Stimulated activated CD4-positive, alpha-beta T cell treated with anti-CD3 and anti-CD28 coated beads, Interleukin-12 subunit alpha, Interleukin-12 subunit beta, amount 100 ng/mL, for 24 hours (primary cell): ENCODE measurements at regions not wholly inside any gene's neighbourhood (a gene's known extent, or its start where the extent isn't known, plus 50 kb on each side); places are given as distances from the start of the nearest gene placed in this dataset.
"Not testable (repeated sequence)": the region's sequence is repeated elsewhere in the genome, so short reads cannot be mapped to it uniquely, and the experiment has no call there.

Source experiments
- DNase-seq, 2 experiments: peaks; one replicate each; pipeline ENCODE4 v3.0.0-alpha.2; 2020; ENCODE audit warnings: low read depth in 2 of 2

DNA sequence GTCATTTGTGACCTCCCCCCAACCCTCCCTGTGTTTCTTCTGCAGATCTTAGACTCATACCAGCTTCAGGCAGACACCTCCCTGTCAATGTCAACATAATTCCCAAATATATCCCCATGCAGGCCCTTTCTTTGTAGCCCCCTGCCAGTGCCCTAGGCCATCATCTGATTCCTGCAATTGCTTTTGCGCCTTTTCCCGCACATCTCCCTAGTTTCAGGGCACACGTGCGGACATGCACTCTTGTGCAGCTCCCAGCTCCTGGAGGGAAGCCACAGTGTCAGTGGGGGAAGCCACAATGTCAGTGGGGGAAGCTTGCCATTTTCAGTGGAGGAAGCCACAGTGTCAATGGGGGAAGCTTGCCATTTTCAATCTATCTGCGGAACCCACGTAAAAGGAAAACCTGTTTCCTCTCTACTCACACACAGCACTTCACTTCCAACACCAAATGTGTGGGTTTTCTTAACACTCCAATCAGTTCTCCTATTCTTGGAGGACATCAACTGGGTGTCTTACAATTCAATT is 256.4 kb downstream of the ACKR3 start:
- no peak for DNase-seq

GRCh38 chr2:236826606-236827156 is 257.1 kb downstream of the ACKR3 start:
- no peak for DNase-seq

DNA sequence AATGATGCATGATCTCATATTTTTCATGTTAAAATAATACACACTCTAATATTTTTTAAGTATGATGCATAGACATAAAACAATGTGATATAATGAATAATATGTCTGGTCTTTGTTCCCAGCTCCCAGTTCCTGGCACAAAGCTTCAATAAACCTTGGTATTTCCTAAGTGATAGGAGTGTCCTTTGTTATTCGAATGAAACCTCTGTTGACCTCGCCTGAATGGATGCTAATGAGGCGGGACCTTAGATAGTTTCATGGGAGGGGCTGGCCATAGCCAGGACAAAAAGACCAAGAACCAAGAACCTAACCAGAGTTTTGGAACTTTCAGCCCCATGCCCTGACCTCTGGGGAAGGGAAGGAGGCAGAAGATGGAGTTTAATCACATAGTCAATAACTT is 257.7 kb upstream of the COPS8 start:
- DNase-seq = no peak

GRCh38 chr2:236828820-236829219 is 256.9 kb upstream of the COPS8 start:
- DNase-seq = no peak

GRCh38 chr2:236830926-236831325 is 254.8 kb upstream of the COPS8 start:
- no peak for DNase-seq

- DNase-seq = no peak
These were observed 254.0 kb upstream of the COPS8 start for GRCh38 chr2:236831698-236832097.

- DNase-seq = no peak
These were observed 252.1 kb upstream of the COPS8 start for GRCh38 chr2:236833501-236834073.

DNA sequence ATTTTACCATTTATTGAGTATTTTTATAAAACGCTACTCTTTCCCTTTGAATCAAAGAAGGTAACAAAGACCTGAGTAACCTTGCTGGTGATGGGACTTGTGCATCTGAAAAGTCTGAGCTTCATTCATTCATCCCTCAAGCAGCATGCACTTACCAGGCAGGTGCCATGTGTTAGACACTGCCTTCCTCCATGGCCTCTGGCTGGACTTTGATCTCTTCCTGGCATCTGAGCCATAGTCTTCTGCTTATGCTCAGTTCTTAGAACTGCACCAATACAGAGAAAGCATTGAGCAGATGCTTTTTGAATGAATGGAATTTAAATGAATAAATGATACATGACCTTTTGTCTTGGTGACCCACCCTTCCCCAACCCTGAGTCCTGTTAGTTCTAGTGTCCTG is 251.4 kb upstream of the COPS8 start:
- DNase-seq = no peak

DNA sequence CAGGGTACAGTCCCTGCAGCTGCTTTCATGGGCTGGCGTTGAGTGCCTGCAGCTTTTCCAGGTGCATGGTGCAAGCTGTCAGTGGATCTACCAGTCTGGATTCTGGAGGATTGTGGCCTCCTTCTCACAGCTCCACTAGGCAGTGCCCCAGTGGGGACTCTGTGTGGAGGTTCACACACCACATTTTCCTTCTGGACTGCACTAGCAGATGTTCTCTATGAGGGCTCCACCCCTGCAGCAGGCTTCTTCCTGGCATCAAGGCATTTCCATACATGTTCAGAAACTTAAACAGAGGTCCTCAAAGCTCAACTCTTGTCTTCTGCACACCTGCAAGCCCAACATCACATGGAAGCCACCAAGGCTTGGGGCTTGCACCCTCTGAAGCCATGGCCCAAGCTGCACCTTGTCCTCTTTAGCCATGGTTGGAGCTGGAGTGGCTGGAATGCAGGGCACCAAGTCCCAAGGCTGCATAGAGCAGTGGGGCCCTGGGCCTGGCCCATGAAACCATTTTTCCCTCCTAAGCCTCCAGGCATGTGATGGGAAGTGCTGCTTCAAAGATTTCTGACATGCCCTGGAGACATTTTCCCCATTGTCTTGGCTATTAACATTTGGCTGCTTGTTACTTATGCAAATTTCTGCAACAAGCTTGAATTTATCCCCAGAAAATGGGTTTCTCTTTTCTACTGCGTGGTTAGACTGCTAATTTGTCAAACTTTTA is 250.2 kb upstream of the COPS8 start:
- DNase-seq = no peak

DNA sequence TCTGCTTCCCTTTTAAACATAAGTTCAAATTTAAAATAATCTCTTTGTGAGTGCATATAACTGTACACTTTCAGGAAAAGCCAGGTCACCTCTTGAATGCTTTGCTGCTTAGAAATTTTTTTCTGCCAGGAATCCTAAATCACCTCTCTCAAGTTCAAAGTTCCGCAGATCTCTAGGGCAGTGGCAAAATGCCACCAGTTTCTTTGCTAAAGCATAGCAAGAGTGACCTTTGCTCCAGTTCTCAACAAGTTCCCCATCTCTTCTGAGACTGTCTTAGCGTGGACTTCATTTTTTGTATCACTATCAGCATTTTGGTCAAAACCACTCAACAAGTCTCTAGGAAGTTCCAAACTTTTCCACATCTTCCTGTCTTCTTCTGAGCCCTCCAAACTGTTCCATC is 249.7 kb upstream of the COPS8 start:
- not testable (repeated sequence) for DNase-seq

DNA sequence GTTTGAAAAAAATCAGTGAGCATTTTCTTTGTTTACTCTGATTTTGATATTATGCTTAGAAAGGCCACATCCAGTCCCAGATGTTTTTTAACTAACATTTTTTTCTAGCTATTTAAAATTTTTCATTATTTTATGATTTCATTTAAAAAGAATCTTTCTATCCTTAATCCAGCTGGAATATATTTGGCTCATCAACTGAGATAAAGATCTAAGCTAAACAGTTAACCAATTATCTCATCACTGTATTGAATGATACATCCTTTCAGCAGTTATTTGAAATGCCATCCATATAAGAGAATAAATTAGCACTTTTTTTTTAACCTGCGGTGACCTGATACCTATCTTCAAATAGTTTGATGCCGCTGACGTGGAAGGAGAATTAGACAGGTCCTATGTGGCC is 245.5 kb upstream of the COPS8 start:
- DNase-seq = no peak

- no peak for DNase-seq
These were observed 244.8 kb upstream of the COPS8 start for GRCh38 chr2:236840857-236841256.

DNA sequence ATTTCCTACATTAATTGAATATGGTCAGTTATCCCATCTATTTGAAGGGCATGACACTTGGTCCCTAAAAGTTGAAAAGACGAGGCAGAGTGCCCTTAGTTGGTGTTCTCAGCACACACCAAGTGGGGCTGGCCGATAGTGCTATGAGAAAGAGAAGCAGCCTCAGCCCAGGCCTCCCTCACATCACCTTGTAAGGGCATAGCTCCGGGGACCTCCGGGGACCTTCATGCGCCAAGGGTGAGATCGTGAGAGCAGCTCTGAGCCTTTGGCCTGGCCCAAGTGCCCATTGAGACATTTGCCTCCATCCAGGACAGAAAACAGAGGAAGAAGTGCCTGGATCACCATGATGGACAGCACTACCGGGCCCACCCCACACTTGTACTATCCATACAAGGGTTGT is 244.3 kb upstream of the COPS8 start:
- no peak for DNase-seq

DNA sequence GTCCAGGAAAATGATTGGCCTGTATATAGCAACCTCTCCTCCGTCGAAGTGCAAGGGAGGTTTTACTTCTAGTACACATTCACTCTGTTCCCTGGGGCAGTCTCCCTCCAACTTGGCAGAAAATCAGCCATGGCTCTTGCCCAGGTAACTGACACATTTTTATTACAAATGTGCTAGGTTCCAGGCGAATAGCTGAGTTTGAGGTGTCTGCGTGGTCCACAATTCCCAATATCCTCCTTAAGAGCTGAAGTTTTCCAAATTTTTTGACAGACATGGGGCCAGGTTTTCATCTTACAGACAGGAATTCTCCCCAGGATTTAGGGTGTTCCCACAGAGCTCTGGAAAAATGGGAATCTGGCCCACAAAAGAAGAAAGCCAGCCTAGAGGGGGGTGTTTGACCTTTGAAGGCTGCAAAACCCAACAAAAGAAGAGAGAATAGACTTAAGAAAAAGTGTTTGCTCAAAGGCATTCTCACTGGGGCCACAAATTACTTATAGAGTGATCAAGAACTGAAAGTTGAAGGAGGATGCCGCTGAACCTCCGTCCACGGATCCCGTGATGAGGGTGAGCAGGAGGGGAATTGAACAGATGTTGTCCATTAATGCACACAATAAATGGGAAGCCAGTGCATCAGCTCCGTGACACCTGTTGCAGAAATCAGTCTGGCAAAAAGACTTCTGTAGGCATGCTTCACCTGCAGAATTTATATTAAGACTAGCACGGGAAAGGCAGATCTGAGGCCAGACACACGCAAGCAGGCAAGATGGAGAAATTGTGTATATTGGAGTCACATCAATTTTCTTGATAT is 242.3 kb upstream of the COPS8 start:
- DNase-seq = no peak

DNA sequence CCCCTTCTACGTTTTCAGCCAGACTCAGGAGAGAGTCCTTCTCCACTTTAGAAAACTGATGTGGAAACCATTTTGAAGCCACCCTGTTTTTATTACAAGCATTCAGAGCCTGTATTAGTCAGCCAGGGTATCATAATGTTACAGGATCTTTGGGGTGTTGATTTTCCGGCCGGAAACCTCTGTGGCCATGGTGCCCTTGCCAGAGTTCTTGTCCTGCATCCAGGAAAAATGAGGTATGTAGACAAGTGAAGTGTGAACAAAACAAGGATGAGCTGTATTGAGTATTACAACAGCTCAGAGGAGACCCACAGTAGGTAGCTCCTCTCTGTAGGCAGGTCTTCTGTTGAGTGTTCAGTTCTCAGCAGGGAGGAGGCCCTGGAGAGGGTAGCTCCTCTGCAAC is 241.0 kb upstream of the COPS8 start:
- DNase-seq = no peak

- DNase-seq = no peak
These were observed 238.7 kb upstream of the COPS8 start for GRCh38 chr2:236847023-236847422.

DNA sequence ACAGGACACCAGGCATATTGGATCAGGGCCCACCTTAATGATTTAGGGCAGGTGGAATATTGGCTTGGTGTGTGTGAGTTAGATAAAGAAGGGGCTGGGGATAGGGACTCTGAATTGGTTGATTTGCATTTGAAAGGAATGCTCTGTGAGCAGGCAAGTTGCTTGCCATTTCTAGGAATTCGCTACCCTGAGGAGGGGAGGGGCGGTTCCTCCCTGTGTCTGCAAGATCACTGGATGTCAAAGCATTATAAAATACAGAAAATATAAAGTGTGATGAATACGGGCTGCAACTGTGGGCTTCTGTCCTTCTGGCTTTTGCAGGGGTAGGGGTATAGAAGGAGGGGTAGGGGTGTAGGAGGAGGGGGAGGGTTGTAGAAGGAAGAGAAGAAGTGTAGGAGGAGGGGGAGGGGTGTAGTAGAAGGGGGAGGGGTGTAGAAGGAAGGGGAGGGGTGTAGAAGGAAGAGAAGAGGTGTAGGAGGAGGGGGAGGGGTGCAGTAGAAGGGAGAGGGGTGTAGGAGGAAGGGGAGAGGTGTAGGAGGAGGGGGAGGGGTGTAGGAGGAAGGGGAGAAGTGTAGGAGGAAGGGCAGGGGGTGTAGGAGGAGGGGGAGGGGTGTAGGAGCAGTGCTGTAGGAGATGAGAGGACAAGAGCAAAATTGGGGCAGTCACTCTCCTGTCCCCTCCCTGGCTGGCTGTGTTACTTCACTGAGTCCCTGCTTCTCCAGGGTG is 238.0 kb upstream of the COPS8 start:
- no peak for DNase-seq

GRCh38 chr2:236848501-236848900 is 237.2 kb upstream of the COPS8 start:
- no peak for DNase-seq

GRCh38 chr2:236849508-236849907 is 236.2 kb upstream of the COPS8 start:
- DNase-seq = no peak

- no peak for DNase-seq
These were observed 235.7 kb upstream of the COPS8 start for GRCh38 chr2:236849940-236850339.

DNA sequence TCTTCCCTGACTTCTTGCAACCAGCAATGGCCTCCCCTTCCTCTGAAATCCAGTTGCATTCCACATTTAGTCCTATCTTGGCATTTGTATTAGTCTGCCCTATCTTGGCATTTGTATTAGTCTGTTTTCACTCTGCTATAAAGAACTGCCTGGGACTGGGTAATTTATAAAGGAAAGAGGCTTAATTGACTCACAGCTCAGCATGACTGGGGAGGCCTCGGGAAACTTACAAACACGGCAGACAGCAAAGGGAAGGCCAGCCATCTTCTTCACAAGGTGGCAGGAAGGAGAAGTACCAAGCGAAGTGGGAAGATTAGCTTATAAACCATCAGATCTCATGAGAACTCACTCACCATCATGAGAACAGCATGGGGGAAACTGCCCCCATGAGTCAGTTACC is 234.5 kb upstream of the COPS8 start:
- no peak for DNase-seq
